Adrenal gland (tissue), 9 donors: ENCODE measurements at regions not wholly inside any gene's neighbourhood (a gene's known extent, or its start where the extent isn't known, plus 50 kb on each side); places are given as distances from the start of the nearest gene placed in this dataset.

Source experiments
- DNase-seq, 7 donors: peaks; one replicate each; pipeline ENCODE4 v3.0.0-alpha.2; 2019 to 2020
- H3K27ac ChIP-seq, 5 donors: fragments of 200-600 bp; sonication (generic) in 4 of 5; 1 replicate in 3 of 5; 2 replicates in 2 of 5; pipeline versions ENCODE4 v1.5.1 to v1.8.0; 2016 to 2020; ENCODE audit warnings: mild to moderate bottlenecking in 1 of 5
- H3K27me3 ChIP-seq: fragments of 200-600 bp; 2 replicates; pipeline ENCODE4 v1.8.0; 2021
- H3K36me3 ChIP-seq, 2 donors: fragments of 200-600 bp; replicated peaks in 1 of 2; 1 replicate in 1 of 2; 2 replicates in 1 of 2; pipeline versions ENCODE4 v1.5.1 to v1.8.0; 2018 to 2022
- H3K4me1 ChIP-seq, 2 donors: fragments of 200-600 bp; replicated peaks in 1 of 2; 1 replicate in 1 of 2; 2 replicates in 1 of 2; pipeline versions ENCODE4 v1.5.1 to v1.8.0; 2018 to 2021
- H3K4me3 ChIP-seq, 4 donors: fragments of 200-600 bp; sonication (generic) in 3 of 4; one replicate each; pipeline ENCODE4 v1.5.1; 2016 to 2018
- H3K9me3 ChIP-seq, 3 donors: fragments of 200-600 bp; sonication (generic) in 1 of 3; replicated peaks in 1 of 3; 1 replicate in 2 of 3; 2 replicates in 1 of 3; pipeline versions ENCODE4 v1.5.1 to v1.8.0; 2016 to 2021
- POLR2A ChIP-seq, 2 donors: fragments of 450-650 bp; IDR thresholded peaks; one replicate each; pipeline ENCODE4 v1.6.1; 2017; ENCODE audit warnings: antibody characterized with exemption in 2 of 2, mild to moderate bottlenecking in 2 of 2, moderate library complexity in 1 of 2
- WGBS, 4 donors: extraction: QIAGEN DNeasy Blood & Tissue Kit in 2 of 4; methylation state at CpG; one replicate each; pipeline versions ENCODE4 v1.1.5 to v1.1.7; 2013 to 2017; 5-methylcytosine and 5-hydroxymethylcytosine counted together
- intact Hi-C, 2 donors: fragments of 100-400 bp; cut with DNase I; formaldehyde crosslinking; loops; one replicate each; pipeline versions ENCODE4 v1.14.1 to v1.15.0; 2022 to 2023
- TF ChIP-seq, protein P1 (sequence below), 6 experiments: fragments of 450-650 bp in 4 of 6; fragments of 200-600 bp in 2 of 6; sonication (generic) in 1 of 6; IDR thresholded peaks; 1 replicate in 5 of 6; 2 replicates in 1 of 6; pipeline versions ENCODE4 v1.5.1 to v1.8.0; 2016 to 2021; ENCODE audit warnings: antibody characterized with exemption in 6 of 6, mild to moderate bottlenecking in 2 of 6, moderate library complexity in 1 of 6
- donor health status: healthy with polysubstance abuse.
- donor health status: Bipolar disorder and iron deficiency.
- donor health status: DM: yes; HTN: yes; CAD: no.
- donor health status: DM: no; HTN: no; CAD: no.
- donor health status: DM: no; HTN: no; CAD: no.

DNA sequence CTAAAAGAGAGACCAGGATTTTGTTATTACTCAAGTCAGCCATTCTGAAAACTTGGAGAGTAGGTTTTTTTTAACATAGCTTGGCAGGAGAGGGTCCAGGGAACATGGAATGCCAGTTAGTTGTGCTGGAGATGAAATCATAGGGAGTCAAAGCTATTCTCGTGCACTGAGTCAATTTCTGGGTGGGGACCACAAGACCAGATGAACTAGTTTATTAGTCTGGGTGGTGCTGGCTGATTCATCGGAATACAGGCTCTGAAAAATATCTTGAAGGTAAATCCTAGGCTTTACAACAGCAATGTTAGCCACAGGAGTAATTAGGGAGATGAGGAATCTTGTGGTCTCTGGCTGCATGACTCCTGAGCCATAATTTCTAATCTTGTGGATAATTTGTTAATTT, 921.4 kb downstream of the TRIB2 start:
- no peak for DNase-seq
- H3K36me3 ChIP-seq = no peaks in the 10 kb centered on the region
- TF ChIP-seq, protein P1, sequence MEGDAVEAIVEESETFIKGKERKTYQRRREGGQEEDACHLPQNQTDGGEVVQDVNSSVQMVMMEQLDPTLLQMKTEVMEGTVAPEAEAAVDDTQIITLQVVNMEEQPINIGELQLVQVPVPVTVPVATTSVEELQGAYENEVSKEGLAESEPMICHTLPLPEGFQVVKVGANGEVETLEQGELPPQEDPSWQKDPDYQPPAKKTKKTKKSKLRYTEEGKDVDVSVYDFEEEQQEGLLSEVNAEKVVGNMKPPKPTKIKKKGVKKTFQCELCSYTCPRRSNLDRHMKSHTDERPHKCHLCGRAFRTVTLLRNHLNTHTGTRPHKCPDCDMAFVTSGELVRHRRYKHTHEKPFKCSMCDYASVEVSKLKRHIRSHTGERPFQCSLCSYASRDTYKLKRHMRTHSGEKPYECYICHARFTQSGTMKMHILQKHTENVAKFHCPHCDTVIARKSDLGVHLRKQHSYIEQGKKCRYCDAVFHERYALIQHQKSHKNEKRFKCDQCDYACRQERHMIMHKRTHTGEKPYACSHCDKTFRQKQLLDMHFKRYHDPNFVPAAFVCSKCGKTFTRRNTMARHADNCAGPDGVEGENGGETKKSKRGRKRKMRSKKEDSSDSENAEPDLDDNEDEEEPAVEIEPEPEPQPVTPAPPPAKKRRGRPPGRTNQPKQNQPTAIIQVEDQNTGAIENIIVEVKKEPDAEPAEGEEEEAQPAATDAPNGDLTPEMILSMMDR (IDR thresholded peaks at IDR 0.05) = no peak
- no peak for TF ChIP-seq POLR2A (IDR thresholded peaks at IDR 0.05)
- no peaks in the 10 kb centered on the region for H3K27me3 ChIP-seq
- intact Hi-C loops = no loop called here
- H3K4me1 ChIP-seq = no peaks in the 10 kb centered on the region
- no peak overlapping the region for H3K4me3 ChIP-seq
- 42 to 65% (median 50%) methylated on average over 2 of the region's 2 CpGs for WGBS, 4 donors
- no peak overlapping the region for H3K27ac ChIP-seq
- H3K9me3 ChIP-seq = no peaks in the 10 kb centered on the region

DNA sequence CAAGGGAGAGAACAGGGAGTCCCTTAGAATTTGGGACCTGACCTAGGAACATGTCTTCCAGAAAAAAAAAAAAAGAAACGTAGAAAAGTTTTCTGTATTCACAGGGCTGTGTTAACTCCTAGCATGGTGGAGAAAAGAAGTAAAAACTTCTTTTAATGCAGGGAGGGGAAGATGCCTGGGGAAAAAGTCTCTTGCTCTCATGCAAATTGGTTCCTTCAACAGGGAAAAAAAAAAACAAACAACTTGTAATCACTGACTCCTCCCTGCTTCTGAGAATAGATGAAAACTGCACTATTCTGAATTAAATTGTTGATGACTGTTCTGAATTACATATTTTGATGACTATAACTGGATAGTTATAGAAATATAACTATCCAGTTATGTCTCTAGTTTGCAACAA, 933.2 kb downstream of the TRIB2 start:
- 63 to 79% (median 73%) methylated on average over 1 of the region's 1 CpG for WGBS, 4 donors
- Histone ChIP-seq H3K27ac (no peak overlapping the region), H3K27me3 (no peaks in the 10 kb centered on the region), H3K4me1 (no peaks in the 10 kb centered on the region), H3K9me3 (no peaks in the 10 kb centered on the region), H3K4me3 (no peak overlapping the region), H3K36me3 (no peaks in the 10 kb centered on the region)
- intact Hi-C loops = no loop called here
- DNase-seq = no peak
- TF ChIP-seq, protein P1 (IDR thresholded peaks at IDR 0.05) = no peak
- no peak for TF ChIP-seq POLR2A (IDR thresholded peaks at IDR 0.05)

DNA sequence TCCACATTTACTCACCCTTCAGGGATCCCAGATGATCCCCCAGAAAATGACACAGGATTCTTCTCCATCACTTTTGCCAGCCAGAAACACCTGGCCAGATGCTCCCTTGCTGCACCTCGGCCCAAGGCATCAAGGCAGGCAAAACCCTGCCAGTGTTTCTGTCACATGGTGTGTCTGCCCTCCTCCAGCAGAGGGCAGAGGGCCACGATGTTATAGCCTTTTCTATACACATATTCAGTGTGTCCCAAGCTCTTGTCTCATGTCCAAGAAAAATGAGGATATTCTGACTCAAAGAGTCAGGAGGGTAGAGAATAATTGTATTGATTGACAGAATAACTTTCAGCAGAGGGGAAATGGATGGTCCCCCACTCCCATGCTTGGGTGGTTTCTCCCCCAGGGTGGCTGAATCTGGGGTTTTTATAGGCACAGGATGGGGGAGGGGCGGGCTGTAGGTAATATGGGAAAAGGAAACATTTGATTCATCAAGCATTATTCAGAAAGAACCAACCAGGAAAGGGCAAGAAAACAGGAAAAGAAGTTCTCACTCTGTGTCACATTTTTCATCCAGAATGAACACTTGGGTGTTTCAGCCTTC, 933.9 kb downstream of the TRIB2 start:
- no peaks in the 10 kb centered on the region for H3K36me3 ChIP-seq
- 62 to 81% (median 67%) methylated on average over 3 of the region's 3 CpGs for WGBS, 4 donors

DNA sequence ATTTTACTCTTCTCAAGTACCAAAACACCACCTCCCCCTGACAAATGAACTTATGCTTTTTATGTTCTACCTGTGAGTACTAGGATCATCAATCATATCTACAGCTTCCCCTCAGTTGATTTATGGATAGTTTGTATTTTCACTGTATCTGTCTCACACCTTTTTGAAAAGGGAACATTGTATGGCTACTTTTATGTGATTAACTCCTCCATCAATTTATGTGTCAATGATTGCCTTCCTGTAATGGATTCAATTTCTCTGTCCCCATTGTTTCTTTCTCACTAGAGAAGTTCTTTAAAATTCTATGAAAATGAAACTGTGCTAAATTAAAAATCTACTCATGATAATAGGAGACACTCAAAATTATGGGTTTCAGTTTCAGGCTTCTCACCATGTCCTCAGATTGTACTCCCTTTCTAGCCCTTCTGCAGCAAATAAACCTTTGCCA, 935.0 kb downstream of the TRIB2 start:
- Histone ChIP-seq H3K27ac (no peak overlapping the region), H3K9me3 (no peaks in the 10 kb centered on the region), H3K36me3 (no peaks in the 10 kb centered on the region), H3K4me3 (no peak overlapping the region), H3K27me3 (no peaks in the 10 kb centered on the region), H3K4me1 (no peaks in the 10 kb centered on the region)
- no peak for DNase-seq
- intact Hi-C loops = no loop called here
- TF ChIP-seq, protein P1 (IDR thresholded peaks at IDR 0.05) = no peak

More for the DNA sequence above, 933.9 kb downstream of the TRIB2 start:
- DNase-seq = no peak
- TF ChIP-seq POLR2A (IDR thresholded peaks at IDR 0.05) = no peak
- TF ChIP-seq, protein P1 (IDR thresholded peaks at IDR 0.05) = no peak
- H3K4me3 ChIP-seq = no peak overlapping the region
- H3K9me3 ChIP-seq = no peaks in the 10 kb centered on the region
- intact Hi-C loops = no loop called here
- H3K27me3 ChIP-seq = no peaks in the 10 kb centered on the region
- no peaks in the 10 kb centered on the region for H3K4me1 ChIP-seq
- no peak overlapping the region for H3K27ac ChIP-seq
